GM12878 (cell line): ENCODE measurements at regions not wholly inside any gene's neighbourhood (a gene's known extent, or its start where the extent isn't known, plus 50 kb on each side); places are given as distances from the start of the nearest gene placed in this dataset.

Source experiments
- ATAC-seq: fragments of 200-7000 bp; cut with Tn5 transposase; 3 replicates; pipeline ENCODE4 v1.9.1; 2020; ENCODE audit warnings: mild to moderate bottlenecking, moderate library complexity
- BruUV-seq: library from RNA; stranded (reverse); fragments of 400-500 nt; replicated peaks from 2 replicates; lab custom pipeline; 2021; lab: Mats Ljungman, UMichigan
- CTCF ChIA-PET: fragments of 300-600 bp; sonication (Branson Sonifier 250); formaldehyde crosslinking; extraction: SDS; loops from one replicate; lab custom pipeline; 2021; ENCODE audit warnings: inconsistent platforms; lab: Yijun Ruan, JAX
- POLR2A ChIA-PET: fragments of 350-600 bp; formaldehyde crosslinking; extraction: SDS; loops from one replicate; lab custom pipeline; 2021; ENCODE audit warnings: inconsistent platforms; lab: Charles Lee
- RAD21 ChIA-PET: fragments of 300-600 bp; sonication (Branson Sonifier 250); formaldehyde crosslinking; loops from one replicate; lab custom pipeline; 2023; ENCODE audit warnings: antibody characterized with exemption; ENCODE audit not compliant: unreplicated experiment; lab: Charles Lee
- SMC1A ChIA-PET: fragments of 300-600 bp; sonication (Branson Sonifier 250); formaldehyde crosslinking; loops from one replicate; lab custom pipeline; 2023; ENCODE audit not compliant: unreplicated experiment, uncharacterized antibody; lab: Charles Lee
- DNase-seq: peaks from one replicate; pipeline ENCODE4 v3.0.0-alpha.2; 2011; ENCODE audit warnings: low read depth, low spot score
- FAIRE-seq: peaks from 3 replicates; lab custom pipeline; 2011; peaks lifted over from hg19 to GRCh38; lab: Jason Lieb, UNC
- H2AFZ ChIP-seq: 2 replicates; pipeline ENCODE4 v1.6.0; 2011; ENCODE audit warnings: low read depth, low read length, control low read depth; ENCODE audit not compliant: control insufficient read depth
- H3K27ac ChIP-seq: 2 replicates; pipeline ENCODE4 v1.5.1; 2011; ENCODE audit warnings: control low read depth; ENCODE audit not compliant: control insufficient read depth, insufficient read depth
- H3K27me3 ChIP-seq, 2 experiments: replicated peaks in 1 of 2; 2 replicates each; pipeline versions ENCODE4 v1.6.0 to v1.6.1; 2011; ENCODE audit warnings: low read length in 1 of 2; ENCODE audit not compliant: control insufficient read depth in 2 of 2, insufficient read depth in 2 of 2
- H3K36me3 ChIP-seq, 2 experiments: 2 replicates each; pipeline ENCODE4 v1.5.1; 2011; ENCODE audit warnings: low read length in 1 of 2; ENCODE audit not compliant: control insufficient read depth in 2 of 2, insufficient read depth in 2 of 2
- H3K4me1 ChIP-seq: 2 replicates; pipeline ENCODE4 v1.6.1; 2011; ENCODE audit warnings: mild to moderate bottlenecking, low read length, moderate library complexity, mixed read lengths; ENCODE audit not compliant: control insufficient read depth, insufficient read depth
- H3K4me2 ChIP-seq: 2 replicates; pipeline ENCODE4 v1.6.0; 2011; ENCODE audit warnings: control low read depth; ENCODE audit not compliant: control insufficient read depth, insufficient read depth
- H3K4me3 ChIP-seq: fragments of 200-600 bp; sonication (generic); 2 replicates; pipeline ENCODE4 v1.5.1; 2016
- H3K79me2 ChIP-seq: 2 replicates; pipeline ENCODE4 v1.6.0; 2011; ENCODE audit warnings: low read length; ENCODE audit not compliant: control insufficient read depth, insufficient read depth
- H3K9ac ChIP-seq: 2 replicates; pipeline ENCODE4 v1.8.0; 2011; ENCODE audit warnings: low read length, control low read depth, mixed read lengths; ENCODE audit not compliant: control insufficient read depth, insufficient read depth
- H3K9me3 ChIP-seq: replicated peaks from 3 replicates; pipeline ENCODE4 v1.5.1; 2011; ENCODE audit warnings: mild to moderate bottlenecking, low read length; ENCODE audit not compliant: control insufficient read depth, insufficient read depth
- H4K20me1 ChIP-seq: 2 replicates; pipeline ENCODE4 v1.6.0; 2011; ENCODE audit not compliant: control insufficient read depth, insufficient read depth
- CEBPB ChIP-seq, 2 experiments: fragments of 150-350 bp in 1 of 2; IDR thresholded peaks; 2 replicates each; pipeline ENCODE4 v1.6.1; 2012 to 2014; ENCODE audit warnings: low read depth in 2 of 2, low read length in 2 of 2, borderline replicate concordance in 1 of 2, inconsistent platforms in 1 of 2
- FOXM1 ChIP-seq: IDR thresholded peaks from 2 replicates; pipeline ENCODE4 v1.6.1; 2012; ENCODE audit warnings: low read depth, mild to moderate bottlenecking, inconsistent platforms, low read length, moderate library complexity
- TBL1XR1 ChIP-seq: IDR thresholded peaks from 2 replicates; pipeline ENCODE4 v1.6.1; 2012; ENCODE audit warnings: low read depth, low read length, improper control_type of control experiment
- WGBS: methylation state at CpG from one replicate; pipeline ENCODE4 v1.1.6; 2016; ENCODE audit warnings: low lambda C conversion rate; ENCODE audit not compliant: insufficient replicate concordance, insufficient coverage; ENCODE audit errors: missing lambda C conversion rate; 5-methylcytosine and 5-hydroxymethylcytosine counted together
- in situ Hi-C: fragments of 300-500 bp; cut with MboI; formaldehyde crosslinking; loops from 9 replicates; pipeline ENCODE4 v1.14.3; 2018; ENCODE audit warnings: mixed read lengths
- intact Hi-C: fragments of 100-400 bp; cut with micrococcal nuclease; formaldehyde crosslinking; loops from one replicate; pipeline ENCODE4 v1.14.2; 2022; ENCODE audit not compliant: unreplicated experiment

GRCh38 chr6:89013438-89013837 lies 50.0 kb upstream of the RNGTT start:
- TF ChIP-seq TBL1XR1: no peak
- TF ChIP-seq FOXM1: no peak
- TF ChIP-seq CEBPB (IDR thresholded peaks at IDR 0.05; ENCODE audit: borderline replicate concordance in 1 of 2, low read depth in 2 of 2, low read length in 2 of 2): no peak
- in situ Hi-C loops: no loop called here
- CTCF ChIA-PET: interaction anchor here (0.5 to 1.1 kb wide), 3 partner anchors 118 to 1722 kb away, joined by 3 read pairs; no protein-coding TSS in a partner anchor
- Histone ChIP-seq H3K27ac (no peak overlapping the region), H3K79me2 (no peaks in the 10 kb centered on the region), H3K27me3 (no peaks in the 10 kb centered on the region), H4K20me1 (no peaks in the 10 kb centered on the region), H3K9me3 (no peaks in the 10 kb centered on the region), H3K4me2 (no peak overlapping the region), H3K36me3 (no peaks in the 10 kb centered on the region), H3K9ac (no peak overlapping the region), H3K4me3 (no peak overlapping the region), H3K4me1 (no peaks in the 10 kb centered on the region), H2AFZ (no peak overlapping the region)
- no peak for FAIRE-seq
- ATAC-seq: no peak
- intact Hi-C loops: no loop called here
- RAD21 ChIA-PET: no interaction called here
- no peak for DNase-seq
- WGBS: 56% methylated on average over 5 of the region's 5 CpGs
- SMC1A ChIA-PET: interaction anchor here (0.7 kb wide), 1 partner anchor 258 kb away, joined by 3 read pairs; no protein-coding TSS in a partner anchor
- BruUV-seq: no TSS peak
- POLR2A ChIA-PET: no interaction called here
